NCI-H2227 (cell line): ENCODE measurements at regions not wholly inside any gene's neighbourhood (a gene's known extent, or its start where the extent isn't known, plus 50 kb on each side); places are given as distances from the start of the nearest gene placed in this dataset.
"Not testable (repeated sequence)": the region's sequence is repeated elsewhere in the genome, so short reads cannot be mapped to it uniquely, and the experiment has no call there.

Experiments used
- DNase-seq: peaks from one replicate; lab custom pipeline; 2025; ENCODE audit not compliant: unreplicated experiment; lab: John Stamatoyannopoulos, UW

DNA sequence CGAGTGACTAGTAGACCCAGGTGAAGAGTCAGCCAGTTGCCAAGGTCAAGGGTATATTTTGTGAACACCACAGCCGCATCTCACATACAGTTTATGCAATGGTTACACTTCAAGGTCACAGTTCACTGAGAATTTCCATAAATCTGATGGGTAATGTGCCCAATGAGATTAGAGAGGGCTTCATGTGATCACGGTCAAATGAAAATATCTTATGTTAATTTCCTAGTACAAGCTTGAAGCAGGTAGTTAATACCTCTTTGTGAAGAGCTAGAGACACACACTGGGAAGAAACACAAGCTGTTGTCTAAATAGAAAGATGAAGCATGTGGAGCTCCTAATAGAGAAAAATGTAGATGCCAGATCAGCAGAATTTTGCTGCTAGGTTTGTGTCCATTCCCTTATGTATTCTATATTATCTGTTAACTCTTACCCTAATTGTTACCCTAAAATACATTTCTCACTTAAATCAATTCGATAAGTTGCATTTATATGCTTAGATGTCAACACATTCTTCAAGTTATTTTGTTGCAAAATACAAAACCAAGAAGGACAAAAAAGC lies 136.0 kb downstream of the NR2F2 start:
- no peak for DNase-seq

DNA sequence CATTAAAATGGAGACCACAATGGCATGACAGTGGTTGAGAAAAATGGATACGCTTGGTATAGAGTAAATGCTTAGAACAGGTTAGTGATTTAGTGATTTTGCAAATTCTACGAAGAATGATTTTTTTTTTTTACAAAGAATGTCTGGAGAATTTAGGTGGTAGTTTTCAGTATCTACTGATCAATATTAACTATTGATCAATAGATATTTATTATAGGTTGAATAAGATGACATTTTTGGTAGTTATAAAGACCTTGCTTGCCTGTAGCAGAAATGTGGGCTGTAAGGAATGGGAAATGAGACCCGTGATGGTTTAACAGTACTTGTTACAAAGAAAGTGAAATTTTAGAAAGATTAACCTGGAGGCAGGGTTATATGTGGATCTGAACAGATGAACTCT lies 137.5 kb downstream of the NR2F2 start:
- DNase-seq: no peak

DNA sequence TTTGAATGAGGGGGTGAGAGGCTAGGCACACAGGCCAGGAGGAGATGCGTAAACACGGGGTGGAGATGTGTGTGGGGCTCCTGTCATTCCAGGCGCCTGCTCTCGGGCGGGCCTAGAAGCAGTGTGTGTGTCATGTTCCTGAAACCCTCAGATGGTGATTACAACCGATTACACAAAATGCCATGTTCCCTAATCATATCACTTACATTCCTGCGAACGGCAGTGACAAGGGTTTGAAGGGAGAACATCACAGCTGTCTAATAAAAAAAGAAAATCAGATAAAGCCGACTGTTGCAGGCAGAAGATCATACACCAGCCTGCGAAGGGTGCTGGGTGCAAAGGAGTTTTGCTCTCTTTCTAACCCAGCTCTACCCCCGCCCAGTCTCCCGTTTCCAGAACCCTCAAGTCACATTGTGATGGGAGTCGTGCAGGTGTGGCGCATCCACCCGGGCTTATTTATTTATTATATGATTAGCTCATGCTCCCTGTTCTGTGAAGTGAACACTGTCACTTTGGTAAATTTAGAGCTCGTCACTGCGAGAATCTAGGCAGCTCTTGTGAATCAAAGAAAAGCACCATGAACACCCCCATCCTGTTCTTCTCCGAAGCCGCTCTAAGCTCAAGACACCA lies 140.3 kb downstream of the NR2F2 start:
- DNase-seq: peak; percentile 6

DNA sequence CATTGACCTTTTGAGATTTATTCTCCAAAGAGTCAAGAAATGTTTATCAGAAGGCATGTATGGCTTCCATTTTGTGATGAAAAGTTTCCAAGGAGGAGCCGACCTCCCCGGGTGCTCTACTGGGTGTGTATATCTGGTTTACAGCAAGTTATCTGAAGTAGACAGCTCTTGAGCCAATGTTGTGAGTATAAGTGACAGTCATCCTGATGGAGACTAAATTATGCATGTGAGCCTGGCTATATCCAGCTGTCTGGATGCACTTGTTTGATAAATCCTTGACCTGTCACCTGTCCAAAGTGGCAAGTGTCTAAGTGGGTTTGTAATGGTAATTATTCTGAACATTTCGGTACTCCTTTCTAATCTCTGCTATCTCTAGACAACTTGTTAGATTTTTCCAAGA lies 142.2 kb downstream of the NR2F2 start:
- no peak for DNase-seq

DNA sequence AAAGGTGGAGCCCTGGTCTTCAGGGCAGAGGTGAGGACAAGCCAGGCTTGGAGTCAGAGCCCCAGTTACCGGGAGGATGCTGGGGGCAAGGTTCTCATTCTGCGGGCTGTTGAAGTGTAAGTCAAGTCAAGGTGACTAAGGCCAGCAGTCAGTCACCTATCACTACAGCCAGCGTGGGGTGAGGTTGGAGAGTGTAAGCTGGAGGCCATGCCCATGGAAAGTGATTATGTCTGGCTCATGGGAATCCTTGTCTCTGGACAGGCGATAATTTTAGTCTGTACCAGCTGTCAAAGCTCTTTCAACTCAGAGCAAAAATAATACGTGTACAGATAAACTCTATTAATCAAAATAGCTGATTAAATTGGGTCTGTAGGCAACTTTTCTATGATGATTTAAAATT lies 143.1 kb downstream of the NR2F2 start:
- no peak for DNase-seq

DNA sequence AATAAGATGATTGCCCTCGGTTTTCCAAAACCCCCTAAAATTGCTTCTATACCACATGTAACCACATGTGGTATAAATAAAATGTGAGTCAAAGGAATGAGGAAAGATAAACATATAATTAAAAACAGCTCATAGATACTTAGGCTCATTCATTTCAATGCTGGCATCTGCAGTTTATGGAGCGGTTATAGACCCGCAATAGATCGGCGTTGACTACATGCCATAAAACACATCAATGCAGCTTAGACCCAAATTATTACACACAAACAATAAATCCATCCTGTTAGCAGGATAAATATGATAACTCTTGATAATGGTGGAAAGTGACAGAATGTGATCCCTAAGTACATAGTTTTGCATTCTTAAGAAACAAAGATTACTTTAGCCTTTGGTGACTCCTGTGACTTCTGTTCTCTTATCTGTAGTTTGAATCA lies 143.7 kb downstream of the NR2F2 start:
- DNase-seq: no peak

DNA sequence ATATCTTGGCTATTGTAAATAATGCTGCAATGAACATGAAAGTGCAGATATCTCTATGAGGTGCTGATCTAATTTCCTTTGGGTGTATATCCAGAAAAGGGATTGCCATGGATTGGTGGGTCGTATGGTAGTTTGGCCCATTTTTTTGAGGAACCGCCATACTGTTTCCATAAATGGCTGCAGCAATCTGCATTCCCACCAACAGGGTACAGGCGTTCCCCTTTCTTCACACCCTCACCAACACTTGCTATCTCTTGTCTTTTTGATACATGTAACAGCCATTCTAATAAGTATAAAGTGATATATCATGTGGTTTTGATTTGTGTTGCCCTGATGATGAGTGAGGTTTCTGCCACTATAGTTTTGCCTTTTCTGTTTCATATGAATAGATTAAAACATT lies 146.7 kb downstream of the NR2F2 start:
- DNase-seq: no peak

DNA sequence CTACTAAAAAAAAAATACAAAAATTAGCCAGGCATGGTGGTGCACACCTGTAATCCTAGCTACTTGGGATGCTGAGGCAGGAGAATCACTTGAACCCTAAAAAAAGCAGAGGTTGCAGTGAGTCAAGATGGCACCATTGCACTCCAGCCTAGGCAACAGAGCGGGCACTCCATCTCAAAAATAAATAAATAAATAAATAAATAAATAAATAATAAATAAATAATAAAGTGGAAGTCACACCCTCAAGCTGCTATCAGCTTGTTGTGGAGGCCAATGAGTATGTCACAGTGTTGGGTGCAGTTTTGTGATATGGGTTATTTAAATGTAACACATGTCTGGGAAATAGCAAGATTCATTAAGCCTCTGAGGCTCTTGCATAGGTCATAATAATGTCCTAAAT lies 153.9 kb downstream of the NR2F2 start:
- DNase-seq: not testable (repeated sequence)

DNA sequence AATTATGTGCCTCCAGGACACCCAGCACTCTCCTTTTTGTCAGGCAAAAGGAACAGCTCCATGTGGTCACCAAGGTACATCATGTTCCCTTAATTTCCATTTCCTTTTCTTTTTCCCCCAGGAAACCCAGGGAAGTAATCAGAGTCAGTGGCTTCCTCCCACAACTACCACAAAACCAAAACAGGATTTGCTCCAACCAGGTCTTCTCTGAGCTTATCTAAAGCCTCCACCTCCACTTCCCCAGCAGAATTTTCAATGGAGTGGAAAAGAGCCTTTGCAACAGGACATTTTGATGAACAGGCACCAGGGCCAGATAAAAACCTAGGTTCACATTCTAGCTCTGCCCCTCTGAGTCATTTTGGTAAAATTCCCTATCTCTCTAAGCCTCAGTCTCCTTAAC lies 154.3 kb downstream of the NR2F2 start:
- DNase-seq: no peak

DNA sequence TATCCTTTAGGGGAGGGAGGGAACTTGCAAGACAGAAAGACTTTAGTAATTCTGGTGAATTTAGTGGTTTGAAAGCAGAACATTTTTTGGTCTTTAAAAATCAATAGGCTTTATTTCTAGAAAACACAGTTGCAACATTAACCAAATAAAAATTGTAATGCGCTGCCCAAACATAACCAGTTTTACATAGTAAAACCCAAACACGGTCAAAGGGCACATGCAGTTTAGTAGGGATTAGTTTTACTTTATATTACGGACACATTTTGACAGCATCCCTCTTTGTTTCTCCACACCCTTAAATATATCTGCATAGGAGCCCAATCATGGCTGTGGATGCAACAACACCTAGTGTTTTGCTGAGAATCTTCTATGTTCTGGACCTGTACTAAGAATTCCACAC lies 156.7 kb downstream of the NR2F2 start:
- DNase-seq: no peak

DNA sequence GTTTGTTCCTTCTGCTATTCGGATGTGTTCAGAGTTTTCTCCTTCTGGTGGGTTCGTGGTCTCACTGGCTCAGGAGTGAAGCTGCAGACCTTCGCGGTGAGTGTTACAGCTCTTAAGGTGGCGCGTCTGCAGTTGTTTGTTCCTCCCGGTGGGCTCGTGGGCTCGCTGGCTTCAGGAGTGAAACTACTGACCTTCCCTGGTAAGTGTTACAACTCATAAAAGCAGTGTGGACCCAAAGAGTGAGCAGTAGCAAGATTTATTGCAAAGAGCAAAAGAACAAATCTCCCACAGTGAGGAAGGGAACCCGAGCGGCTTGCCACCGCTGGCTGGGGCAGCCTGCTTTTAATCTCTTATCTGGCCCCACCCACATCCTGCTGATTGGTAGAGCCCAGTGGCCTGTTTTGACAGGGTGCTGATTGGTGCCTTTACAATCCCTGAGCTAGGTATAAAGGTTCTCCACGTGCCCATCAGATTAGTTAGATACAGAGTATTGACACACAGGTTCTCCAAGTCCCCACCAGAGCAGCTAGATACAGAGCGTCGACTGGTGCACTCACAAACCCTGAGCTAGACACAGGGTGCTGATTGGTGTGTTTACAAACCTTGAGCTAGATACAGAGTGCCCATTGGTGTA lies 160.7 kb downstream of the NR2F2 start:
- not testable (repeated sequence) for DNase-seq

DNA sequence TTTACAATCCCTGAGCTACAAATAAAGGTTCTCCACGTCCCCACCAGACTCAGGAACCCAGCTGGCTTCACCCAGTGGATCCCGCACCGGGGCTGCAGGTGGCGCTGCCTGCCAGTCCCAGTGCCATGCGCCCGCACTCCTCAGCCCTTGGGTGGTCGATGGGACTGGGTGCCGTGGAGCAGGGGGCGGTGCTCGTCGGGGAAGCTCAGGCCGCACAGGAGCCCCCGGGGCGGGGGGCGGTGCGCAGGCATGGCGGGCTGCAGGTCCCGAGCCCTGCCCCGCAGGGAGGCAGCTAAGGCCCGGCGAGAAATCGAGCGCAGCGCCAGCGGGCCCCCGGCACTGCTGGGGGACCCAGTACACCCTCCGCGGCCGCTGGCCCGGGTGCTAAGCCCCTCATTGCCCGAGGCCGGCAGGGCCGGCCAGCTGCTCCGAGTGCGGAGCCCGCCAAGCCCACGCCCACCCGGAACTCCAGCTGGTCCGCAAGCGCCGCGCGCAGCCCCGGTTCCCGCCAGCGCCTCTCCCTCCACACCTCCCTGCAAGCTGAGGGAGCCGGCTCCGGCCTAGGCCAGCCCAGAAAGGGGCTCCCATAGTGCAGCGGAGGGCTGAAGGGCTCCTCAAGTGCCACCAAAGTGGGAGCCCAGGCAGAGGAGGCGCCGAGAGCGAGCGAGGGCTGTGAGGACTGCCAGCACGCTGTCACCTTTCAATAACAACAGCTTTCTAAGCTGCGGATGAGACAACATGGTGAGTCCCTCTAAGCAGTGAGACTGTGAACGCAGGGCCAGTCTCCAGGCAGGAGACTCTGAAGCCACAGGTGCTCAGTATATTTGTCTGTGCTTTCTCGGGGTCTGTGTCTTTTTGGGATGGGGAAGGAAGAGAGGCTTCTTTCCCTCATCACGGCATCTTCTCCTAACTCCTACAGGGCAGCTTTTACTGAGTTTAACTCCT lies 161.5 kb downstream of the NR2F2 start:
- not testable (repeated sequence) for DNase-seq

DNA sequence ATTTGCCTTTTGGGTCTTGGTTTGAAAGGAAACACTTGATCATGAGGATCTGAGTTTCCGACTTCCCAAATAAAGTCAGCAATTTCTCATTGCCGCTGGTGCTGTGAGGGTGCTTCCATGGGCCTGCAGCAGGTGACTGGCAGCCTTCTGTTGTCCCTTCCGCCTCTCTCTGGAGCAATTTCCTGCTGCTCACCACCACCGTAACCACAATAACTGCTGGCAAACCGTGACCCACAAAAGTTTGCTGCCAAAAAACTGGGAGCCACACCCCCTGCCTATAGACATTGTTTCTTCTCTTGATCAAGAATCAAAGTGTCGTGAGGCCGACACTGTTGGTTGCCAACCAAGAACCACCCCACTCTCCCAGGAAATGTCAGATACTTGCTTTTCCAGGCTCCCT lies 164.0 kb downstream of the NR2F2 start:
- no peak for DNase-seq

DNA sequence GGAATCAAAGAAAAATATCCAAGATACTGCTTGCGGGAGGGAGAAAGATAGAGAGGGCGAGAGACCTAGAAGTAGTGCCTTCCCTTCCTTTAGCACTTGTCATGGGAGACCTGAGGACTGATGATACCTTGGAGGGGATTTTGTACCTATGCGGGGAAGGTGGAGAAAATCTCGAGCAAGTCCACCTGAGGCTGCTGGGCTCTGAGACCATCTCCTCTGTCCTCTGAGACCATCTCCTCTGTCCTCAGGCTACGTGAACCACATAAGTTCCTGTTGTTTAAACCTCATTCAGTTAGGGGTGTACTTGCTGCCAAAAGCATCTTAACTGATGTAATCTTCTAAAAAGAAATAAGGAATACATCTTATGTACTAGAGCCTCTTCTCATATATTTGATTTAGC lies 164.9 kb downstream of the NR2F2 start:
- no peak for DNase-seq

DNA sequence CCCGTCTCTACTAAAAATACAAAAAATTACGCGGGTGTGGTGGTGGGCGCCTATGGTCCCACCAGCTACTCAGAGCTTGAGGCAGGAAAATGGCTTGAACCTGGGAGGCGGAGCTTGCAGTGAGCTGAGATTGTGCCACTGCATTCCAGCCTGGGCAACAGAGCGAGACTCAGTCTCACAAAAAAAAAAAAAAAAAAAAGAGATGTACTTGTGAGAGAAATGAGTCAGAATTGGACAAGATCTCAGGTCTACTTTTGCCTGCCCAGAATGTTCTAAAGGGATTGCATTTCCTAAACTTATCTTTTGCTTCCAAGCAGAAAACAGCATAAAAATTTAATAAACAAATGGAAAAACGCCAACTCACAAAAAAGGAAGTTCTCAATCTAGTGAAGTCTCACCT lies 167.5 kb downstream of the NR2F2 start:
- no peak for DNase-seq

DNA sequence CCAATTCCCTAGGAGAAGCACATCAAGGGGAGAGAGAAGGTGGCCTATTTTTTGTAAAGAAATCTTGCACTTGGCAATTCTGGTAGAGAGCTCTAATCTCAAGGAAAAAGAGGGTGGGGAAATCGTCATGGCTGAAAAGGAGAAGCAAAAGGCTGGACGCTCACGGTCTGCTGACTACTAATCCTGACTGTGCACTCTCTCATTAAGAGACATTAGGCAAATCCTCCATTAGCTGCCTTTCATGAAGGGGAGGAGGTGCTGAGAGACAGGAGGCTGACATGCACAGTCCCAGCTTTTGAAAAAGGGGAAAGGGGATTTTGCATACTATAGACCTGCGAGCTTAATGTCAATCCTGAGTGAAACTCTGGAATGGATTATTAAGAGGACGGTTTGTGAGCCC lies 170.0 kb downstream of the NR2F2 start:
- DNase-seq: no peak

DNA sequence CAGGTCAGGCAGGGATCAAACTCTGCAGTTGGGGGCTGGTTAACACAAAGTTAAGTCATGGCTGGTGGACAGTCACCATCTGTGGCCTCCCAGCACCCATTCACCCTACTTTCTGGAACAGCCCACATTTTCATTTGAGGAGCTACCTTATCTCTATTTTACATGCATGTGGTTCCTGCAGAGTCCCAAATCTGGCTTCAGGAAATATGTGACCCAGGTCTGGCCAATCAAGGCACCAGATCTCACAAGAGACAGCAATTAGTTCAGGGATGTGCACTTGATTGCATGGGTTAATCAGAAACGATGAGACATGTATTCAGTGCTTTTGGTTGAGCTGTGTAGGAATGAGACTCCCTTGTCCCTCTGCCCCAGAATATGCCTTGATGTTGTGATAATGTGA lies 170.9 kb downstream of the NR2F2 start:
- no peak for DNase-seq

DNA sequence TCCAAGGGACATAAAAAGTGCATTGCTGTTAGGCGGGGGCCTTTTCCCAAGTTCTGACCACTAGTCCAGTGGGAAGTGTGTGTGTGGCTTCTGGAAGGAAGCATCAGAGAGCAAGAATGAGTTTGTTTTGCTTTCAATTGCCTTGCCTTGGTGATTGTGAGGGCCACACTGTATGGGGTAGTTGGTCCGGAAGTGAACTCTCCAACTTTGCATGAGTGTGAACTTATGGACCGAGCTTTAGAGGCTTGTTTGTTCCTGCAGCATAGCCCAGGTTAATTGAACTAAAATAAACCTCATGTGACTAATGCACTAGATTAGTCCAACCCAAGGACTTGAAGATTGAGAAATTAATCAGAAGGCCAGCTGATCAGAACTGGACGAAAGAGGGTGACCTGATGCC lies 171.7 kb downstream of the NR2F2 start:
- DNase-seq: no peak

DNA sequence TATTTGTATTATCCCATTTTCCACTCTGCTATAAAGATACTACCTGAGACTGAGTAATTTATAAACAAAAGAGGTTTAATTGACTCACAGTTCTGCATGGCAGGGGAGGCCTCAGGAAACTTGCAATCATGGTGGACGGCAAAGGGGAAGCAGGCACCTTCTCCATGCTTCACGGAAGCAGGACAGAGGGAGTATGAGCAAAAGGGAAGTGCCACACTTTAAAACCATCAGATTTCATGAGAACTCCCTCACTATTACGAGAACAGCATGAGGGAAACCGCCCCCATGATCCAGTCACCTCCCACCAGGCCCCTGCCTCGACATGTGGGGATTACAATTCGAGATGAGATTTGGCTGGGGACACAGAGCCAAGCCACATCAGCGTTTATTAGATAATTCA lies 172.8 kb downstream of the NR2F2 start:
- no peak for DNase-seq

DNA sequence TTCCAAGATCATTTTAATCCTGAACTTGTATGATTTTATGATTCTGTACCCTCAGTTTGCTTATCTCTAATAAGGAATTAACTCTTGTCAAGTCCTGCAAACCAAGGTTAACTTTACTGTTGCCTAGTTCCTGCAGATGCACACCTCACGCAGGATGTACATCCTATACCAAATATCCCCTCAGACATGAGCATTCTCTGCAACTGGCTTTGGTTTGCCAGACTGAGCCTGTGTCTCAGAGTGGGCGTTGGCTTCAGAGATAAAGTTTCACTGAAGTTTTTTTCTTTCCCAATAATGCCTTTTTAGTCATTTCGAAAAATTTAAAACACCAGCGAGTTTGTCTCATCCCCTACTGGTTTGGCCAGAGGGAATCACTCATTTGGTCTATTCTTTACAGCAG lies 173.9 kb downstream of the NR2F2 start:
- no peak for DNase-seq

DNA sequence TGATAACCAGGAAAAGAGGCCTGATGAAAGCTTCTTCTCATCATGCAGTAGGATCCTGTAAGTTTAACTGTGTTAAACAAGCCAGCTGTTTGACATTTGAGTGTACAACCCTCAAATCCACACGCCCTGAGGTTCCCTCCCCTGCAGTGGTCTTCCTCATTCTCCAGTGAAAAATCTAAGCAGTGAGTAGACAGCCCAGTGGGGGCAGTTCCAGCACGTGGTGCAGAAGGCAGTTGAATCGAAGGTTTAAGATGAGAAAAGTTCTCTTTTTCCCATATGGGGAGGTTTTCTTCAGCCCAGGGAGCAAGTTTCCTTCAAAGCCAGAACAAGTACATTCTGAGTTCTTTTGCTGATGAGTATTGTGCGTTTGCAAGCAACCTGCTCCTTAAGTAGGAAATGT lies 174.5 kb downstream of the NR2F2 start:
- no peak for DNase-seq
